B cell (primary cell): ENCODE measurements at regions not wholly inside any gene's neighbourhood (a gene's known extent, or its start where the extent isn't known, plus 50 kb on each side); places are given as distances from the start of the nearest gene placed in this dataset.

Experiments used
- ATAC-seq: fragments of 200-7000 bp; cut with Tn5 transposase; one replicate; pipeline ENCODE4 v1.10.0; 2021; ENCODE audit warnings: low read depth, mild to moderate bottlenecking, moderate number of reproducible peaks, moderate library complexity
- CTCF ChIA-PET: fragments of 350-600 bp; sonication (Branson Sonifier 250); formaldehyde crosslinking; loops from one replicate; lab custom pipeline; 2021; ENCODE audit warnings: antibody characterized with exemption, inconsistent platforms; lab: Charles Lee
- POLR2A ChIA-PET: fragments of 350-600 bp; sonication (Branson Sonifier 250); formaldehyde crosslinking; loops from one replicate; lab custom pipeline; 2021; ENCODE audit warnings: antibody characterized with exemption; lab: Charles Lee
- DNase-seq: peaks from one replicate; pipeline ENCODE4 v3.0.0; 2013
- H2AFZ ChIP-seq: 2 replicates; pipeline ENCODE4 v1.6.1; 2012; ENCODE audit warnings: mild to moderate bottlenecking, low read depth, low read length; ENCODE audit not compliant: insufficient read depth, poor library complexity, severe bottlenecking
- H3K27ac ChIP-seq, 2 donors: 1 replicate in 1 of 2; 2 replicates in 1 of 2; pipeline ENCODE4 v1.5.1; 2012 to 2013; ENCODE audit warnings: low read length in 2 of 2, mild to moderate bottlenecking in 2 of 2, moderate library complexity in 1 of 2
- H3K27me3 ChIP-seq, 4 experiments: fragments of 200-600 bp in 1 of 4; sonication (generic) in 1 of 4; replicated peaks in 1 of 4; 1 replicate in 2 of 4; 2 replicates in 2 of 4; pipeline versions ENCODE4 v1.6.1 to v1.7.0; 2013 to 2016; ENCODE audit warnings: low read length in 3 of 4, mild to moderate bottlenecking in 2 of 4, mixed read lengths in 1 of 4, moderate library complexity in 1 of 4; ENCODE audit not compliant: insufficient read depth in 4 of 4, control insufficient read depth in 3 of 4; ENCODE audit errors: control extremely low read depth in 1 of 4
- H3K36me3 ChIP-seq, 2 experiments: replicated peaks in 1 of 2; 1 replicate in 1 of 2; 2 replicates in 1 of 2; pipeline versions ENCODE4 v1.6.1 to v1.7.1; 2013; ENCODE audit warnings: low read length in 1 of 2; ENCODE audit not compliant: insufficient read depth in 2 of 2, control insufficient read depth in 1 of 2; ENCODE audit errors: control extremely low read depth in 1 of 2, extremely low read depth in 1 of 2
- H3K4me1 ChIP-seq, 2 donors: fragments of 200-600 bp in 1 of 2; sonication (generic) in 1 of 2; 1 replicate in 1 of 2; 2 replicates in 1 of 2; pipeline versions ENCODE4 v1.5.1 to v1.6.1; 2013 to 2017; ENCODE audit warnings: low read length in 2 of 2; ENCODE audit not compliant: control insufficient read depth in 2 of 2, insufficient read depth in 2 of 2
- H3K4me2 ChIP-seq: replicated peaks from 2 replicates; pipeline ENCODE3; 2012; ENCODE audit warnings: mild to moderate bottlenecking, low read depth, low read length; ENCODE audit not compliant: poor library complexity, severe bottlenecking
- H3K4me3 ChIP-seq, 5 experiments: fragments of 200-600 bp in 1 of 5; sonication (generic) in 1 of 5; 1 replicate in 3 of 5; 2 replicates in 2 of 5; pipeline versions ENCODE4 v1.5.1 to v1.7.0; 2011 to 2016; ENCODE audit warnings: low read length in 4 of 5, mild to moderate bottlenecking in 4 of 5, low read depth in 2 of 5, control low read depth in 1 of 5, moderate library complexity in 1 of 5; ENCODE audit not compliant: insufficient read depth in 1 of 5; ENCODE audit errors: control extremely low read depth in 1 of 5, extremely low read depth in 1 of 5
- H3K79me2 ChIP-seq: fragments of 200-600 bp; sonication (generic); one replicate; pipeline ENCODE4 v1.6.0; 2016; ENCODE audit warnings: low read length; ENCODE audit not compliant: control insufficient read depth, insufficient read depth
- H3K9ac ChIP-seq: fragments of 200-600 bp; sonication (generic); 2 replicates; pipeline ENCODE4 v1.6.1; 2017; ENCODE audit warnings: mild to moderate bottlenecking, low read length, moderate library complexity
- H3K9me3 ChIP-seq, 3 donors: one replicate each; pipeline versions ENCODE4 v1.6.1 to v1.7.1; 2013; ENCODE audit warnings: low read length in 2 of 3; ENCODE audit not compliant: control insufficient read depth in 2 of 3, insufficient read depth in 1 of 3; ENCODE audit errors: control extremely low read depth in 1 of 3
- H4K20me1 ChIP-seq: 2 replicates; pipeline ENCODE4 v1.6.0; 2012; ENCODE audit warnings: mild to moderate bottlenecking, low read length; ENCODE audit not compliant: insufficient read depth, control insufficient read depth, poor library complexity, severe bottlenecking
- H3K27ac Mint-ChIP-seq: one replicate; pipeline ENCODE4 v1.8.0; 2021; ENCODE audit warnings: mixed read lengths
- H3K27me3 Mint-ChIP-seq: one replicate; pipeline ENCODE4 v1.8.0; 2021; ENCODE audit warnings: mixed read lengths
- H3K4me1 Mint-ChIP-seq: one replicate; pipeline ENCODE4 v1.8.0; 2021; ENCODE audit warnings: mixed read lengths
- H3K4me3 Mint-ChIP-seq: one replicate; pipeline ENCODE4 v1.8.0; 2021; ENCODE audit warnings: mixed read lengths
- H3K9me3 Mint-ChIP-seq: one replicate; pipeline ENCODE4 v1.8.0; 2022; ENCODE audit warnings: mixed read lengths; ENCODE audit not compliant: insufficient read depth
- CTCF ChIP-seq: fragments of 200-600 bp; IDR thresholded peaks from one replicate; pipeline ENCODE4 v1.8.0; 2022; ENCODE audit warnings: antibody characterized with exemption, mild to moderate bottlenecking
- EZH2 ChIP-seq: IDR thresholded peaks from 2 replicates; pipeline ENCODE4 v1.6.1; 2012; ENCODE audit warnings: borderline replicate concordance, low read depth, mild to moderate bottlenecking, moderate library complexity, low read length; ENCODE audit not compliant: insufficient read depth, poor library complexity, severe bottlenecking
- WGBS: methylation state at CpG from one replicate; pipeline ENCODE4 v1.1.5; 2013; ENCODE audit warnings: missing lambda C conversion rate; ENCODE audit not compliant: insufficient coverage; 5-methylcytosine and 5-hydroxymethylcytosine counted together
- intact Hi-C: fragments of 100-400 bp; cut with micrococcal nuclease; formaldehyde crosslinking; loops from one replicate; pipeline ENCODE4 v1.10.0; 2022

- Mint-ChIP-seq H3K27me3 (peaks cover 59% of the 10 kb centered on the region), H3K4me3 (no peak overlapping the region), H3K4me1 (no peaks in the 10 kb centered on the region), H3K27ac (no peak overlapping the region), H3K9me3 (no peaks in the 10 kb centered on the region)
- Histone ChIP-seq H3K4me2 (no peak overlapping the region), H3K4me3 (no peak overlapping the region), H3K9ac (no peak overlapping the region), H4K20me1 (no peaks in the 10 kb centered on the region), H3K9me3 (peaks cover 0 to 3% (median 0%) of the 10 kb centered on the region in 3 donors), H3K79me2 (no peaks in the 10 kb centered on the region), H3K4me1 (no peaks in the 10 kb centered on the region), H3K27ac (no peak overlapping the region), H3K27me3 (peaks cover 0 to 20% (median 6%) of the 10 kb centered on the region in 4 experiments), H2AFZ (no peak overlapping the region), H3K36me3 (no peaks in the 10 kb centered on the region)
- ChIA-PET POLR2A (no interaction called here), CTCF (no interaction called here)
- TF ChIP-seq CTCF: no peak
- no peak for TF ChIP-seq EZH2
- intact Hi-C loops: no loop called here
- ATAC-seq (no peak), DNase-seq (no peak)
- 78% methylated on average over 10 of the region's 12 CpGs for WGBS
Measured at GRCh38 chr10:123570898-123571515, 95.1 kb upstream of the GPR26 start.

- DNase-seq: no peak
- no peaks in the 10 kb centered on the region for H3K4me1 ChIP-seq
- no peak overlapping the region for H3K9ac ChIP-seq
- H3K27ac Mint-ChIP-seq: no peak overlapping the region
- H3K9me3 ChIP-seq: no peaks in the 10 kb centered on the region
- H3K4me3 ChIP-seq: no peak overlapping the region
- WGBS: 73% methylated on average over 5 of the region's 8 CpGs
- H4K20me1 ChIP-seq: no peaks in the 10 kb centered on the region
- peaks cover 52% of the 10 kb centered on the region for H3K27me3 Mint-ChIP-seq
- ATAC-seq: no peak
- no peak overlapping the region for H3K4me2 ChIP-seq
- H2AFZ ChIP-seq: no peak overlapping the region
- ChIA-PET CTCF (no interaction called here), POLR2A (no interaction called here)
- no peaks in the 10 kb centered on the region for H3K79me2 ChIP-seq
- no peak overlapping the region for H3K27ac ChIP-seq
- H3K4me1 Mint-ChIP-seq: no peaks in the 10 kb centered on the region
- intact Hi-C loops: loop anchor here (2.0 kb wide), 1 partner anchor 817 kb away; no protein-coding TSS in a partner anchor
- no peaks in the 10 kb centered on the region for H3K36me3 ChIP-seq
- no peaks in the 10 kb centered on the region for H3K9me3 Mint-ChIP-seq
- TF ChIP-seq CTCF (no peak), EZH2 (no peak)
- no peak overlapping the region for H3K4me3 Mint-ChIP-seq
- H3K27me3 ChIP-seq: peaks cover 0 to 20% (median 7%) of the 10 kb centered on the region in 4 experiments
Measured at GRCh38 chr10:123571978-123572377, 94.2 kb upstream of the GPR26 start.
